Prostate gland (tissue), 2 donors: ENCODE measurements at regions not wholly inside any gene's neighbourhood (a gene's known extent, or its start where the extent isn't known, plus 50 kb on each side); places are given as distances from the start of the nearest gene placed in this dataset.

Experiments used
- DNase-seq: peaks from one replicate; pipeline ENCODE4 v3.0.0-alpha.2; 2019; ENCODE audit warnings: low spot score
- H3K27ac ChIP-seq, 2 donors: fragments of 200-600 bp; sonication (generic); 2 replicates each; pipeline ENCODE4 v1.5.1; 2017 to 2019
- H3K27me3 ChIP-seq: fragments of 200-600 bp; sonication (generic); replicated peaks from 2 replicates; pipeline ENCODE4 v1.5.1; 2019; ENCODE audit not compliant: insufficient read depth
- H3K36me3 ChIP-seq, 2 donors: fragments of 200-600 bp; sonication (generic); 1 replicate in 1 of 2; 2 replicates in 1 of 2; pipeline versions ENCODE4 v1.5.1 to v1.8.1; 2017 to 2019
- H3K4me1 ChIP-seq: fragments of 200-600 bp; sonication (generic); replicated peaks from 2 replicates; pipeline ENCODE4 v1.5.1; 2019
- H3K4me3 ChIP-seq, 2 donors: fragments of 200-600 bp; sonication (generic); 2 replicates each; pipeline ENCODE4 v1.5.1; 2017 to 2019
- H3K9me3 ChIP-seq: fragments of 200-600 bp; sonication (generic); 2 replicates; pipeline ENCODE4 v1.5.1; 2017
- CTCF ChIP-seq, 4 experiments: fragments of 200-600 bp in 2 of 4; fragments of 450-650 bp in 2 of 4; sonication (generic) in 2 of 4; IDR thresholded peaks; 1 replicate in 3 of 4; 2 replicates in 1 of 4; pipeline ENCODE4 v1.5.1; 2016 to 2019; ENCODE audit warnings: antibody characterized with exemption in 4 of 4, mild to moderate bottlenecking in 2 of 4, moderate library complexity in 2 of 4
- POLR2A ChIP-seq: fragments of 450-650 bp; IDR thresholded peaks from one replicate; pipeline ENCODE4 v1.6.1; 2016; ENCODE audit warnings: antibody characterized with exemption, mild to moderate bottlenecking
- POLR2AphosphoS5 ChIP-seq: sonication (generic); formaldehyde crosslinking; IDR thresholded peaks from one replicate; pipeline ENCODE4 v1.6.1; 2017; ENCODE audit warnings: antibody characterized with exemption
- whole genome bisulfite sequencing: methylation state at CpG from one replicate; pipeline ENCODE4 v1.1.5; 2018; 5-methylcytosine and 5-hydroxymethylcytosine counted together
- intact Hi-C: fragments of 100-400 bp; cut with DNase I; formaldehyde crosslinking; loops from one replicate; pipeline ENCODE4 v1.14.2; 2022

GRCh38 chr21:28740125-28740524 lies 252.6 kb downstream of the LTN1 start:
- Histone ChIP-seq H3K27ac (no peak overlapping the region), H3K9me3 (no peaks in the 10 kb centered on the region), H3K27me3 (no peaks in the 10 kb centered on the region), H3K36me3 (no peaks in the 10 kb centered on the region), H3K4me1 (no peaks in the 10 kb centered on the region), H3K4me3 (no peak overlapping the region)
- intact Hi-C loops, result loop anchor here (5.0 to 10.0 kb wide), 5 partner anchors 223 to 1775 kb away; partner anchors contain the start of gene ADAMTS5
- DNase-seq, result no peak
- TF ChIP-seq POLR2AphosphoS5, result no peak
- no peak for TF ChIP-seq POLR2A
- TF ChIP-seq CTCF (IDR thresholded peaks at IDR 0.05), result no peak
- WGBS, result 94% methylated on average over 2 of the region's 2 CpGs

GRCh38 chr21:28738882-28739281 lies 253.8 kb downstream of the LTN1 start:
- H3K27me3 ChIP-seq, result no peaks in the 10 kb centered on the region
- TF ChIP-seq POLR2AphosphoS5 (no peak), CTCF (IDR thresholded peaks at IDR 0.05) (no peak), POLR2A (no peak)
- no peaks in the 10 kb centered on the region for H3K4me1 ChIP-seq
- 74% methylated on average over 7 of the region's 7 CpGs for WGBS
- H3K36me3 ChIP-seq, result no peaks in the 10 kb centered on the region
- DNase-seq, result no peak
- intact Hi-C loops, result no loop called here
- no peaks in the 10 kb centered on the region for H3K9me3 ChIP-seq
- H3K27ac ChIP-seq, result no peak overlapping the region
- no peak overlapping the region for H3K4me3 ChIP-seq

DNA sequence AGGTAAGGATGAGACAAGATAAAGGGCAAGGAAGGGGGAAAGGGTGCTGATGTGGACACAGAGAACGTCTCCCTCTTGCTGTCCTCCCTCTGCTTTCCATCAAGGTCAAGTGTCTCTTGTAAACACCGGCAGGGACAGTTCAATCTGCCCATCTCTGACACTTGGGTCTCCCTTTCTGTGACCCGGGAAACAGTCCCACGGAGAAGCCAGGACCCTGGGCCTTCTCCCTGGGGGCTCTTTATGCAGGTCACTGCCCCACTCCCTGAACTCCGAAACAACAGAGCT lies 254.3 kb downstream of the LTN1 start:
- Histone ChIP-seq H3K27me3 (no peaks in the 10 kb centered on the region), H3K36me3 (no peaks in the 10 kb centered on the region), H3K9me3 (no peaks in the 10 kb centered on the region), H3K27ac (no peak overlapping the region), H3K4me3 (no peak overlapping the region), H3K4me1 (no peaks in the 10 kb centered on the region)
- intact Hi-C loops, result no loop called here
- DNase-seq, result no peak
- TF ChIP-seq CTCF (IDR thresholded peaks at IDR 0.05) (no peak), POLR2AphosphoS5 (no peak), POLR2A (no peak)
- WGBS, result 67% methylated on average over 5 of the region's 5 CpGs

- Histone ChIP-seq H3K4me3 (no peak overlapping the region), H3K36me3 (no peaks in the 10 kb centered on the region), H3K4me1 (no peaks in the 10 kb centered on the region), H3K27me3 (no peaks in the 10 kb centered on the region), H3K9me3 (no peaks in the 10 kb centered on the region), H3K27ac (no peak overlapping the region)
- no peak for DNase-seq
- no peak for TF ChIP-seq CTCF (IDR thresholded peaks at IDR 0.05)
- TF ChIP-seq POLR2A, result no peak
- TF ChIP-seq POLR2AphosphoS5, result no peak
- 42% methylated on average over 3 of the region's 3 CpGs for WGBS
- intact Hi-C loops, result no loop called here
Observed at GRCh38 chr21:28737674-28738419, 254.8 kb downstream of the LTN1 start.

DNA sequence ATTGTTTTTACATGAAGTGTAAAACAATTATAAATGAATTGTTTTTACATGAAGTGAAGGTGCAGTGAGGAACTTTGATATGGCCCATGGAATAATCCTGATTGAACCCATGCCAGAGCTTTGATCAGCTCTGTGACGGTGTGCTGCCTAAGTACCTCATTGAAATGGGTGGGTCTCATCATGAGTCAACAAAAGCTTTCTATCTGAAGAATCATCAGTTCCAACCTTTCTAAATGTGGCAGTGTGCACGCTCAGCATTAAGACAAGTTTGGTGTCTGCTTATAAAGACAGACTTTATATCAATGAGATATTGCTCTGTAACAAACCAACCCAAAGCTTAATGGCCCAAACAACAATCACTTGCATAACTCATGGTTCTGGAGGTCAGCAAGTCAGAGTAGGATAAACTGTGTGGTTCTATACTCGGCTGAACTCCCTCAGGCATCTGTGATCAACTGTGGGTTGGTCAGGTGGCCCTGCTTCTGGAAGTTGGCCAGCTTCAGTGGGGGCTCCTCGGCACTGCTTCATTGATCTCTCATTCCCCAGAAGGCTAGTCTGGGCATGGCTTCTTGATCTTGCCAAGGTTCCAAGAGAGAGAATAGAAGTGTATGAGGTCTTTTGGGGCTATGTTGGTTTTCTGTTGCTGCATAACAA lies 258.0 kb downstream of the LTN1 start:
- 42% methylated on average over 4 of the region's 4 CpGs for WGBS
- no peak overlapping the region for H3K4me3 ChIP-seq
- no peaks in the 10 kb centered on the region for H3K36me3 ChIP-seq
- no peak for TF ChIP-seq POLR2A
- no peak for TF ChIP-seq CTCF (IDR thresholded peaks at IDR 0.05)
- no peak for TF ChIP-seq POLR2AphosphoS5
- intact Hi-C loops, result no loop called here
- H3K27ac ChIP-seq, result no peak overlapping the region
- DNase-seq, result no peak
- H3K4me1 ChIP-seq, result no peaks in the 10 kb centered on the region
- no peaks in the 10 kb centered on the region for H3K27me3 ChIP-seq
- no peaks in the 10 kb centered on the region for H3K9me3 ChIP-seq
